NCI-H446 (cell line): ENCODE measurements at regions not wholly inside any gene's neighbourhood (a gene's known extent, or its start where the extent isn't known, plus 50 kb on each side); places are given as distances from the start of the nearest gene placed in this dataset.
"Not testable (repeated sequence)": the region's sequence is repeated elsewhere in the genome, so short reads cannot be mapped to it uniquely, and the experiment has no call there.

Experiments
- DNase-seq, 2 experiments: peaks; one replicate each; lab custom pipeline; 2025; lab: John Stamatoyannopoulos, UW

- no peak for DNase-seq
Observed at GRCh38 chr20:12946789-12947188, 62.0 kb upstream of the SPTLC3 start.

- DNase-seq: no peak
Observed at GRCh38 chr20:12947691-12948090, 61.1 kb upstream of the SPTLC3 start.

GRCh38 chr20:12949429-12949980 lies 59.3 kb upstream of the SPTLC3 start:
- DNase-seq: no peak

- not testable (repeated sequence) for DNase-seq
Observed at GRCh38 chr20:12954254-12954653, 54.5 kb upstream of the SPTLC3 start.

- DNase-seq: no peak
Observed at GRCh38 chr20:12955611-12956010, 53.2 kb upstream of the SPTLC3 start.

- DNase-seq: no peak
Observed at GRCh38 chr20:12956303-12956702, 52.5 kb upstream of the SPTLC3 start.

- DNase-seq: no peak
Observed at GRCh38 chr20:12957968-12958367, 50.8 kb upstream of the SPTLC3 start.
